Upper lobe of left lung (tissue), 6 donors: ENCODE measurements at regions not wholly inside any gene's neighbourhood (a gene's known extent, or its start where the extent isn't known, plus 50 kb on each side); places are given as distances from the start of the nearest gene placed in this dataset.

Experiments used
- ATAC-seq, 2 donors: fragments of 200-7000 bp; cut with Tn5 transposase; one replicate each; pipeline ENCODE4 v1.9.1; 2022; ENCODE audit warnings: mild to moderate bottlenecking in 2 of 2, moderate library complexity in 2 of 2; ENCODE audit not compliant: low FRiP score in 2 of 2
- DNase-seq, 2 donors: peaks; one replicate each; pipeline ENCODE4 v3.0.0-alpha.2; 2019 to 2020
- H3K27ac ChIP-seq, 4 donors: fragments of 200-600 bp; sonication (generic); one replicate each; pipeline ENCODE4 v1.5.1; 2016 to 2019
- H3K27me3 ChIP-seq, 4 donors: fragments of 200-600 bp; sonication (generic); one replicate each; pipeline ENCODE4 v1.5.1; 2017 to 2019
- H3K36me3 ChIP-seq, 4 donors: fragments of 200-600 bp; sonication (generic); one replicate each; pipeline ENCODE4 v1.5.1; 2016 to 2019
- H3K4me1 ChIP-seq, 4 donors: fragments of 200-600 bp; sonication (generic); one replicate each; pipeline ENCODE4 v1.5.1; 2018 to 2019
- H3K4me3 ChIP-seq, 4 donors: fragments of 200-600 bp; sonication (generic); one replicate each; pipeline ENCODE4 v1.5.1; 2017 to 2019; ENCODE audit warnings: mild to moderate bottlenecking in 2 of 4, moderate library complexity in 1 of 4
- H3K9me3 ChIP-seq, 4 donors: fragments of 200-600 bp; sonication (generic); one replicate each; pipeline ENCODE4 v1.5.1; 2018 to 2019
- CTCF ChIP-seq, 6 experiments: fragments of 450-650 bp in 4 of 6; fragments of 200-600 bp in 2 of 6; sonication (generic) in 2 of 6; IDR thresholded peaks; one replicate each; pipeline ENCODE4 v1.5.1; 2016 to 2019; ENCODE audit warnings: antibody characterized with exemption in 6 of 6
- EP300 ChIP-seq, 4 donors: sonication (generic); formaldehyde crosslinking; IDR thresholded peaks; one replicate each; pipeline ENCODE4 v1.5.1; 2017; ENCODE audit warnings: antibody characterized with exemption in 4 of 4, control low read depth in 2 of 4
- POLR2A ChIP-seq, 4 donors: fragments of 450-650 bp; IDR thresholded peaks; one replicate each; pipeline ENCODE4 v1.5.1; 2016 to 2017; ENCODE audit warnings: antibody characterized with exemption in 4 of 4, mild to moderate bottlenecking in 2 of 4
- POLR2AphosphoS5 ChIP-seq, 2 donors: sonication (generic); formaldehyde crosslinking; IDR thresholded peaks; one replicate each; pipeline ENCODE4 v1.5.1; 2017; ENCODE audit warnings: antibody characterized with exemption in 2 of 2
- WGBS, 2 donors: methylation state at CpG; one replicate each; pipeline ENCODE4 v1.1.5; 2017 to 2018; 5-methylcytosine and 5-hydroxymethylcytosine counted together
- donor health status: DM: no; HTN: no; CAD: no; lungs with moderate emphysema.
- donor health status: DM: no; HTN: yes; CAD: no; lungs with severe emphysema.

GRCh38 chr10:113319479-113319878 is 233.4 kb upstream of the HABP2 start:
- Histone ChIP-seq H3K4me3 (no peak overlapping the region), H3K27ac (no peak overlapping the region), H3K36me3 (no peaks in the 10 kb centered on the region), H3K27me3 (no peaks in the 10 kb centered on the region), H3K9me3 (no peaks in the 10 kb centered on the region), H3K4me1 (no peaks in the 10 kb centered on the region)
- WGBS, 2 donors = 93 to 95% methylated on average over 2 to 3 of the region's 3 CpGs
- ATAC-seq (no peak), DNase-seq (no peak)
- TF ChIP-seq POLR2AphosphoS5 (IDR thresholded peaks at IDR 0.05) (no peak), POLR2A (IDR thresholded peaks at IDR 0.05) (no peak), EP300 (IDR thresholded peaks at IDR 0.05) (no peak), CTCF (IDR thresholded peaks at IDR 0.05) (no peak)

GRCh38 chr10:113320211-113320610 is 232.6 kb upstream of the HABP2 start:
- Histone ChIP-seq H3K36me3 (no peaks in the 10 kb centered on the region), H3K4me3 (no peak overlapping the region), H3K9me3 (no peaks in the 10 kb centered on the region), H3K27me3 (no peaks in the 10 kb centered on the region), H3K27ac (no peak overlapping the region), H3K4me1 (no peaks in the 10 kb centered on the region)
- TF ChIP-seq CTCF (IDR thresholded peaks at IDR 0.05) = no peak
- no peak for TF ChIP-seq POLR2A (IDR thresholded peaks at IDR 0.05)
- TF ChIP-seq EP300 (IDR thresholded peaks at IDR 0.05) = no peak
- no peak for TF ChIP-seq POLR2AphosphoS5 (IDR thresholded peaks at IDR 0.05)
- 82 to 90% methylated on average over 8 of the region's 8 CpGs for WGBS, 2 donors
- peak in 1 of 2 donors; percentile 43 for ATAC-seq
- DNase-seq = no peak

- TF ChIP-seq POLR2AphosphoS5 (IDR thresholded peaks at IDR 0.05) (no peak), POLR2A (IDR thresholded peaks at IDR 0.05) (no peak), EP300 (IDR thresholded peaks at IDR 0.05) (no peak), CTCF (IDR thresholded peaks at IDR 0.05) (no peak)
- Histone ChIP-seq H3K9me3 (no peaks in the 10 kb centered on the region), H3K36me3 (no peaks in the 10 kb centered on the region), H3K27me3 (no peaks in the 10 kb centered on the region), H3K4me3 (no peak overlapping the region), H3K27ac (peak overlapping the region in 2 of 4 donors; percentile 12 to 49), H3K4me1 (no peaks in the 10 kb centered on the region)
- 51 to 60% methylated on average over 6 of the region's 6 CpGs for WGBS, 2 donors
- DNase-seq (peak in 1 of 2 donors; percentile 27), ATAC-seq (peak in 1 of 2 donors; percentile 73)
Observed at GRCh38 chr10:113320987-113321386, 231.9 kb upstream of the HABP2 start.

- WGBS, 2 donors = 65 to 77% methylated on average over 4 of the region's 4 CpGs
- Histone ChIP-seq H3K9me3 (no peaks in the 10 kb centered on the region), H3K27me3 (no peaks in the 10 kb centered on the region), H3K4me1 (no peaks in the 10 kb centered on the region), H3K36me3 (no peaks in the 10 kb centered on the region), H3K27ac (peak overlapping the region in 1 of 4 donors; percentile 11), H3K4me3 (no peak overlapping the region)
- DNase-seq (peak in 1 of 2 donors; percentile 58), ATAC-seq (peak in 1 of 2 donors; percentile 69)
- TF ChIP-seq POLR2AphosphoS5 (IDR thresholded peaks at IDR 0.05) (no peak), CTCF (IDR thresholded peaks at IDR 0.05) (no peak), POLR2A (IDR thresholded peaks at IDR 0.05) (peak in 1 of 4 donors; percentile 27), EP300 (IDR thresholded peaks at IDR 0.05) (no peak)
Observed at GRCh38 chr10:113322843-113323242, 230.0 kb upstream of the HABP2 start.

- TF ChIP-seq POLR2A (IDR thresholded peaks at IDR 0.05) = no peak
- no peak for TF ChIP-seq EP300 (IDR thresholded peaks at IDR 0.05)
- no peak for TF ChIP-seq CTCF (IDR thresholded peaks at IDR 0.05)
- no peak for TF ChIP-seq POLR2AphosphoS5 (IDR thresholded peaks at IDR 0.05)
- Histone ChIP-seq H3K27ac (no peak overlapping the region), H3K4me3 (no peak overlapping the region), H3K9me3 (no peaks in the 10 kb centered on the region), H3K27me3 (no peaks in the 10 kb centered on the region), H3K36me3 (no peaks in the 10 kb centered on the region), H3K4me1 (no peaks in the 10 kb centered on the region)
- 69 to 82% methylated on average over 4 of the region's 4 CpGs for WGBS, 2 donors
- DNase-seq = no peak
- no peak for ATAC-seq
Observed at GRCh38 chr10:113323985-113324384, 228.9 kb upstream of the HABP2 start.
